ENCODE measurements at regions not wholly inside any gene's neighbourhood (a gene's known extent, or its start where the extent isn't known, plus 50 kb on each side); places are given as distances from the start of the nearest gene placed in this dataset.

GRCh38 chr14:65794674-65795279, 382.2 kb downstream of the FUT8 start:
- no peak for DNase-seq (ENCODE audit: extremely low read depth, low read depth, low spot score)

GRCh38 chr14:65798216-65798615, 385.7 kb downstream of the FUT8 start:
- DNase-seq (ENCODE audit: extremely low read depth, low read depth, low spot score) = no peak

- no peak for DNase-seq (ENCODE audit: extremely low read depth, low read depth, low spot score)
Observed at GRCh38 chr14:65800694-65801093, 388.2 kb downstream of the FUT8 start.

GRCh38 chr14:65802196-65802595, 389.7 kb downstream of the FUT8 start:
- no peak for DNase-seq (ENCODE audit: extremely low read depth, low read depth, low spot score)

GRCh38 chr14:65803885-65804284, 391.4 kb downstream of the FUT8 start:
- no peak for DNase-seq (ENCODE audit: extremely low read depth, low read depth, low spot score)

GRCh38 chr14:65804439-65805112, 392.0 kb downstream of the FUT8 start:
- no peak for DNase-seq (ENCODE audit: extremely low read depth, low read depth, low spot score)

GRCh38 chr14:65805113-65805473, 392.6 kb downstream of the FUT8 start:
- no peak for DNase-seq (ENCODE audit: extremely low read depth, low read depth, low spot score)

GRCh38 chr14:65808390-65808789, 395.9 kb downstream of the FUT8 start:
- DNase-seq (ENCODE audit: extremely low read depth, low read depth, low spot score) = no peak

GRCh38 chr14:65810322-65810721, 397.8 kb downstream of the FUT8 start:
- no peak for DNase-seq (ENCODE audit: extremely low read depth, low read depth, low spot score)

- no peak for DNase-seq (ENCODE audit: extremely low read depth, low read depth, low spot score)
Observed at GRCh38 chr14:65813760-65814384, 401.3 kb downstream of the FUT8 start.

GRCh38 chr14:65815127-65815526, 402.6 kb downstream of the FUT8 start:
- DNase-seq (ENCODE audit: extremely low read depth, low read depth, low spot score) = no peak

- no peak for DNase-seq (ENCODE audit: extremely low read depth, low read depth, low spot score)
Observed at GRCh38 chr14:65817011-65817410, 404.5 kb downstream of the FUT8 start.

- DNase-seq (ENCODE audit: extremely low read depth, low read depth, low spot score) = no peak
Observed at GRCh38 chr14:65819569-65819968, 407.0 kb downstream of the FUT8 start.

- no peak for DNase-seq (ENCODE audit: extremely low read depth, low read depth, low spot score)
Observed at GRCh38 chr14:65821224-65821753, 408.8 kb downstream of the FUT8 start.

- peak; percentile 42 for DNase-seq (ENCODE audit: extremely low read depth, low read depth, low spot score)
Observed at GRCh38 chr14:65824285-65824977, 411.9 kb downstream of the FUT8 start.

- DNase-seq (ENCODE audit: extremely low read depth, low read depth, low spot score) = no peak
Observed at GRCh38 chr14:65824978-65825299, 412.4 kb downstream of the FUT8 start.

GRCh38 chr14:65826946-65827345, 414.4 kb downstream of the FUT8 start:
- DNase-seq (ENCODE audit: extremely low read depth, low read depth, low spot score) = no peak

GRCh38 chr14:65827520-65827919, 415.0 kb downstream of the FUT8 start:
- DNase-seq (ENCODE audit: extremely low read depth, low read depth, low spot score) = no peak

- no peak for DNase-seq (ENCODE audit: extremely low read depth, low read depth, low spot score)
Observed at GRCh38 chr14:65828396-65828795, 415.9 kb downstream of the FUT8 start.

- DNase-seq (ENCODE audit: extremely low read depth, low read depth, low spot score) = no peak
Observed at GRCh38 chr14:65832431-65833266, 420.1 kb downstream of the FUT8 start.
